NCI-H345 (cell line): ENCODE measurements at regions not wholly inside any gene's neighbourhood (a gene's known extent, or its start where the extent isn't known, plus 50 kb on each side); places are given as distances from the start of the nearest gene placed in this dataset.

ENCODE experiments used
- DNase-seq: peaks from one replicate; lab custom pipeline; 2025; lab: John Stamatoyannopoulos, UW

DNA sequence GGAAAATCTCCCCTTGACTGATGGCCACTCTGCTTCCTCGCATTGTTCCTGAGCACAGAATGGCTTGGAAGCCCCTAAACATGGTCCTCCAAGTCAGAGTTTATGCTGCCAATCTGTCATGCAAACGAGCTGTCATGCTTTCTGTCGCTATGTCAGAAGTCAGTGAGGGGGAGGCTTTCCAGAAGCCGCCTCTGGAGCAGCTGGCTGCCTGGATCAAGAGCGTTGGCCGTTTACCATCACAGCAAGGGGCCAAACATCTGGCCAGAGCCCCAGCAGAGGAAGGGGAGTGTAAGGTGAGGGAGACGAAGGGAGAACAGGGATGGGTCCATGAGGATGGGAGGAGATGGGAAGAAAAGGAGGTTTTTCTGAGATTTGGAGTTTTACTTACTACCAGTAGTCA lies 372.6 kb upstream of the NR2F2 start:
- no peak for DNase-seq

DNA sequence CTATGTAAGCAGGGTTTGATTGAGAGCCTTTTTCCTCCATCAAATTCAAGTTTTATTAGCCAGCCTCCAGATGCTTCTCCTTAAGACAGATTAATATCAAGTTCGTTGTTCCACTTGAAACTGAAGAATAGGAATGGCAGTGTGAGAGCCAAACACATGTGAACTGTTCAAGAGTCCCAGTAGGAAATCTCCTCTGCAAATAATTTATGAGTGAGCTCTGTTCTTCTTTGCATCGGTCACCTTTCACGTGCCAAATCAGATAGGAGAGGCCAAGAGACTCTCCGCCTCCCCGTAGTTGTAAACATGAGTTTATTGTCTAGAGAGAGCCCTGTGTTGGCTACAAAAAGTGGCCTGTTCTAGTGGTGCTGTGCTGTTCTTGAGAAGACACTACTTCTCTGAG lies 372.1 kb upstream of the NR2F2 start:
- DNase-seq, result no peak

DNA sequence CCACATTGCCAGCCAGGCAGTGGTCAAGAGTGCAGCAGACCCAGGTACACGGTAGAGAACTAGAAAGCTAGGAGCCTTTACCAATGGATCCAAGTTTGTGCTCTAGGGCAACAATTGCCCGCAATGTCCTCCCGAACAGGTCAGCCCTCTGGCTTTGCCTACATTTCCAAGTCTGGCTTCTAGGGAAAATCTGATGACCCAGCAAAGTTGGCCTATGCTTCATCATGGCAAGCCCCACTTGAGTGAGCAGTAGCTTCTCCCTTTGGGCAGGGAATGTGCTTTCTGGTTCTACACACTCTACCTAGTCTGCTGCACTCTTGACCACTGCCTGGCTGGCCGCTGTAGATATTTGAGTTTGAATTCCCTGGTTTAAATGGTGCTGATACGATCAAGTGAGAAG lies 361.6 kb upstream of the NR2F2 start:
- DNase-seq, result no peak

DNA sequence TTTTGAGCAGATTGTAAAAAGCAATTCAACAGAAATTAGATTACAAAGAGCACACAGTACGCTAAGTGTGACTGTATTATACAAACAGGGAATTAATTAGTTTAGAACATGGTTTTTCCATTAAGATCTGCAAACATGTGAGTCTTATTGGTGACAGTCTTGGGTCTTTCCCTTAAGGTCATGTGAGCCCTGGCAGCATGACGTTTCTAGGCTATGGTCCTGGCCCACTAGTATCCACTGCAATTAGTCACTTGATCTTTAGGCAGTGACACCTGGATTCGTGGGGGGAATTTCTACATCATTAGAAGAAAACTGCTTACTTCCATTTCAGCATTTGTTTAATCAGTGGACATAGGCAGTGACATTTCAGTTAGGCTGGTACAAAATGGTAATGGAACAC lies 360.2 kb upstream of the NR2F2 start:
- DNase-seq, result no peak

DNA sequence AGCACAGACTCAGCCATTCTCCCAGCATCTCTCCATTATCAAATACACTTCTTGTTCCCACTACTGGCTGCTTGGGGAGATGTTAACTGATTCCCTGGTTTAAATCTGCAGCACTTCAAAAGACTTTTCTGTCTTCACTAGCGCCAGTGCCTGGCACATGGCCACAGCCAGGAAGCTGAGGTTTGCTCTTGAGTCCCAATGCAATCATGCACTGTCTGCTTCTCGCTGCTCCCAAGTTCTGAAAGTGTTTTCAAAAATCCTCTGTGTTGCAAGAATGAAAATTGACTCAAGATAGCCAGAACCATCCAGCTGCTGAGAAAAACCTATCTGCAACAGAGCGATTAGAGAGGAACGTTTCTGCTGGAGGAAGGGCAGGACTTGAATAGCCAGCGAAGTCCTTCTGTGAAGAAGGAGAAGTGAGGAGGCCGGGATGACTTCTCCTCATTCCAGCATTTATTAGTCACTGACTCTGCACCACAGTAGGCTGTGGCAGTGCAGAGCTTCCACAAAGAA lies 358.4 kb upstream of the NR2F2 start:
- no peak for DNase-seq

DNA sequence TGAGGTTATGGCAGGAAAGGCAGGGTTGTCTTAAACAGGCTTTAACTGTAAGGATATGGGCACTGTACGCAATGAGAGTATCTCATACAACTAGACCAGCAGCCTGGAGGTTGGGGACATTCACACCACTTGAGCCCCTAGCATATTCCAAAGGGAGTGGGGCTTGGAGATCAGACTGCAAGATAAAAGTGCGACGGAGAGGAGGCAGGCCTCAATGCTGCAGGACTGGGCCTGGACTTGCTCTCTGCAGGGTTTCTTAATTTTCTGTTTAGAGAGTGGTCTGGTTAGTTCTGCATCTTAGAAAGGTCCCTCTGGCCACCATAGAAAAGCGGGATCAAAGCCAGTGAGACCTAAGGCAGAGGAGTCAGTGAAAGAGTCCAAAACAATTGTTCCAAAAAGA lies 357.7 kb upstream of the NR2F2 start:
- DNase-seq, result no peak

DNA sequence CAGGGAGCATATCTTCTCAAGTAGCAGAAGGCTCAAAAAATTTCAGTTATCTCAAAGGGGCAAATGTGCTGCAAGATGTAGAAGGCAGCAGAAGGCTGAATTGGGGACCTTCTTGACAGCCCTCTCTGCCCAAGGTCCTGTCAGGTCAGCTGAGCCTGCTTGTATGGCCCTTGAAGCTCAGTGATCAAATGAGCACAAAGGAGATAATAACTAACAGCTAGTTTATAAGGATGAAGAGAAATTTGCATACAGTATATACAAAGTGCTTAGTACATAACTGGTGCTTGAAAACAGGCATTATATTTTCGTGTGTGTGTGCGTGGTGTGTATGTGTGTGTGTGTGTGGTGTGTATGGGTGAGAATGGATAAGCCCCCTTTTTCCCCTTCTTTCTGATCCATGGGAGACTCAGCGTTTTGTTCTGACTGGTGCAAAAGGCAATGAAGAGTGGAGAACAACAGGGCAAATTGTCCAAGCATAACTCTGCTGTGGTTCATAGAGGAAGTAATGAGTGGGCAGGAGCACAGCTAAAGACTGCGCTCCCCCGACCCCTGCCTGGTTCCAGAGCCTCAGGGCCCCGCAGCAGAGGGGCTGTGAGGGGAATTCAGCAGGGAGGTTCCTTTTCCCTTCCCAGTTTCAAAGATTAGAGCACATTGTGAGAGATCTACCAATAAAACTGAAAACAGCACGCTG lies 356.8 kb upstream of the NR2F2 start:
- DNase-seq, result no peak

DNA sequence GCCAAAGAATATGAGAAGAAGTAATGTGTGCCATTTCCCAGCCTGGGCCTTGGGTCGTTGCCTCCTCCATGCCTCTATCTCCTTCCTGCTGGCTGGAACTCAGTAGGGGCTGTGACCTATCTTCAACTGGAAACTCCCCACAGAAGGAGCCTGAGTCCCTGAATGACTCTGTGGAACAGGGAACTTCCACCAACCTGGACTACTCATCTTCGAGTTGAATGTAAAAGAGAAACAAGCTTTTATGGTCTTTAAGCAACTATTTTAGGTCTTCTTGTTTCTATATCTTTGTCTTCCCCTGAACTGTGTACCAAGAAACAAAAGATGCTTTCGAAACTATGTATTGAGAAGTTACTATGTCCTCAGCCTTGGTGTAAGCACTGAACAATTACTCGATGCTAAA lies 355.3 kb upstream of the NR2F2 start:
- no peak for DNase-seq

DNA sequence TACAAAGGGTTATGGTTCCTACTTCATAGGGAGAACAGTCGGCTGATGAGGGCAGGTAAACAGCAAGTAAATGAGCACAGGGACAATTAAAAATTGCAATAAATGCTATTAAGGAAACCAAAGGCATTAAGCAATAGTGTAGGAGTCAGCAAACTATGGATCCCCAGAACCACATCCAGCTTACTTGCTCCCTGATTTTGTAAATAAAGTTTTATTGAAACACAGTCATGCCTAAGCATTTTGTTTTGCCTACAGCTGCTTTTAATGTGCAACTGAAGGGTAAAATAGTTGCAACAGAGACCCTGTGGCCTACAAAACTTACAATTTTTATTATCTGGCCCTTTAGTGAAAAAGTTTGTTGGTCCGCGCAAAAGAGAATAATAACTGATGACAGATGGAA lies 351.2 kb upstream of the NR2F2 start:
- no peak for DNase-seq

DNA sequence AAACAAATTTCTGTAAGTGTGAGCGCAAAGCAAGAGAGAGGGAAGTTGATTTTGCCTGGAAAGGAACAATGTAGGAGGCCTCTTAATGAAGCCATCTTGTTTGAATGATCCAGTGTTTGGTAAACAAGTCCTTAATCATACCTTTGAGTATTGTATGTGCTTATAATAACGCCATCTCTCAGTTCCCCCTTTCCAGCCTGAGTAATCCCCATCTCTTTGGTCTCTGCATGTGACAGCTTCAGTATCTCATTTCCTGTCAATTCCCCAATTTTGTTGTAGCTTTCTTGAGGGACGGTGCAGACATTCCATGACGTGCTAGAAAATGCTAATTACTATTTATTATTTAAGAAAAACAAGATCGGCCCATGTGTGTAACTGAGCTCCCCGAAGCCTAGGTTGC lies 349.3 kb upstream of the NR2F2 start:
- DNase-seq, result no peak

DNA sequence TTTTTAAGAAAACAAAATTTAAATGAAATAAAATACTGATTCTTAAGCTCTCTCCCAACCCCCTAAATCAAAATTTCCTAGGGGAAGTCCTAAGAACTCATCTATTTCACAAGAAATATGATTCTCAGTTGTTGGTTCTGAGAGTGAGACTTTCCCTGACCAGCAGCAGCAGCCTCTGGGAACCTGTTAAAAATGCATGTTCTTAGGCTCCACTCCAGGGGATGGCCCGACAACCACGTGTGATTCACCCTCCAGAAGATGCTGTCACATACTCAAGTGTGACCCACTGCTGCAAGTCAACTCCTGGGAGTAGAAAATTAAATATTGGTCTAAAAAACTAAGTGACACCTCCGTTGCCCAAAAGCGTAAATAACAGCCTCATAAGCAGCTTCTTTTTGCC lies 343.2 kb upstream of the NR2F2 start:
- no peak for DNase-seq

DNA sequence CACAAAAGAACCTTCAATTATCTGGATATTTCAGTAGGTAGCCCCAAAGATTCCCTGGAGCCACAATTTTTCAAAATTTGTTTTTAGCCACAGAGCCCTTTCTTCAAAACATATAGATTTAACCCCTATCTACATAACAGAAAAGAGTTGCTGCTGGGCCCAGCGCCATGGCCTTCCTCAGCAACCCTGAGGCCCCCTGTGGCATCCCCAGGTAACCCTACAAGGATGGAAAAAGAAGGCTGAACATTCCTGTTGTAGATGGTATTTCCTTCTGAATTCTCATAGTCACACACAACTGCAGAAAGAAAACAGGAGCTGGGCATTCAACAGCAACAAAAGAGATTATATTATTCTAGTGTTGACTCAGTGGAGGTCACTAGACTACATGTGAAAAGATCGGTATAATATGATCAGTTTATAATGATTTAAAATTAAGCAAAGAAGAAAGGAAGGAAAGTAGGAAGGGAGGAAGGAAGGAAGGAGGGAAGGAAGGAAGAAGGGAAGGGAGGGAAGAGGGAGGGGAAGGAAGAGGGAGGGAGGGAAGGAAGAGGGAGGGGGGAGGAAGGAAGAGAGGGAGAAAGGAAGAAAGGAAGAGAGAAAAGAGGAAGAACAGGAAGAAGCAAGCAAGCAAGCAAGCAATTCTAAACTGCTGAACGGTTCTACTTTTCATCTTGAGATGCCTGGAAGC lies 342.5 kb upstream of the NR2F2 start:
- DNase-seq, result no peak

DNA sequence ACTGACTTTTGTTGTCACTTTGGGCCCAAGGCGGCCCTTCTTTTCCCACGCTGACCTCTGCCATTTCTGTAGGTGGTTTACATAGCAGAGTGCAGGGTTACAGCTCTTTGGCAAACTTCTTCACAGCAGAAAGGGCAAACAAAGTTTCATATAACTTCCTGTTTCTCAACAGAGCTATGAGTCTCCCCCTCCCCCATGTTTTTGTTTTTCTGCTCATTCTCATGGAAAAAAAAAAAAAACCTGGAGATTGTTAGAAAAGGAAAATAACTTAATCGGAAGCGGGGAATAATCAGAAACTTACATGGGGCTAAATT lies 342.0 kb upstream of the NR2F2 start:
- no peak for DNase-seq

DNA sequence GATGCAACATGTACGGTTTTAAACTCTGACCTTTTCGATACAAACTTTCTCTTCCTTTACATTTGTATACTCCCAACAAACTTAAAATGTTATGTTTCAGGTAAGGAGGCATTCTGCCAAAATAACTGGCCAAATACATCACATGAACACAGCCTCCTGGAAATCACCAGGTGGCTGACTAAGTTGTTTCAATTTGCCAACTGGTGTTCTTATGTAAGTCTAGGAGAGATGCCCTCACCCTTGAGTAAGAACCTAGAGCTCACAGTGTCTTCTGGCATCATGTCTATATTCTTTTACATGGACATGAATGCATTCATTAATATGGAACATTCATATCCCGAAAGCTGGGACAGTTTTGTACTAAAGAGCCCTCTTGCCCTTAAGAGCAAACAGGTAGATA lies 341.1 kb upstream of the NR2F2 start:
- DNase-seq, result no peak

DNA sequence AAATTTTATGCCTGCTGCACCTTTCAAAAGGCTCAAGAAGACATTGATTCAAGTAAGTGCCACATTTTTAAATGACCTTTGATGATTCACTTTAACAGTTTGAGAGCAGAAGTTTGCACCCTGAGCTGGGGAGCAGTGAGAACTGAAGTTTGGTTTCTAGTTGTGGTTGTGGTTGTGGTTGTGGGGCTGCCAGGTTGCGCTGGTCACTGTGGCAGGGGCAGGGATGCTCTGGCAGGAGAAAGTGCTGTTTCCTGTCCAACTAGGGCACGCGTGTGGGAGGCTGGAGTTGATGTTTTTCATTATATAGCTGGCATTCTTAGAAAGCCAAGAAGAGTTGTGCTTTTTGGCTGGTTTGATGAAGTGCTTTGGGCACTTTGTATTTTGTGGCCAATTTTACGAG lies 339.7 kb upstream of the NR2F2 start:
- DNase-seq, result no peak

DNA sequence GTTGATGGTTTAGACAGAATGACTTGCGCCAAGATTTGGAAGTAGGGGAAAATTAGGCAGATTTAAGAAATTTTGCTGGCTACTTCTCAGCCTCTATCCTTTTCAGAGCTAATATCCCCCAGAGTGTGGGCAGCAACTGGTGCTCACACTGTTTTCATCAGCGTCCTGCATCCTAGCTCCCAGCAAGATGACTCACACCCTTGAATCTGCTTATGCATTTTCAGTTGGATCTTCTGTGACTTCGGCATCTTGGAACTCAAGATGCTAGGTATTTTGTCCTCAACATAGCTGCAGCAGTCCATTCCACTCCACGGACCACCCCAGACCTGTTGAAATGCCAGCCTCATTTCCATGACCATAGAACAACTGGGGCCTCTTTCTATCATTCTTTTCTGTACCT lies 336.1 kb upstream of the NR2F2 start:
- DNase-seq, result no peak

DNA sequence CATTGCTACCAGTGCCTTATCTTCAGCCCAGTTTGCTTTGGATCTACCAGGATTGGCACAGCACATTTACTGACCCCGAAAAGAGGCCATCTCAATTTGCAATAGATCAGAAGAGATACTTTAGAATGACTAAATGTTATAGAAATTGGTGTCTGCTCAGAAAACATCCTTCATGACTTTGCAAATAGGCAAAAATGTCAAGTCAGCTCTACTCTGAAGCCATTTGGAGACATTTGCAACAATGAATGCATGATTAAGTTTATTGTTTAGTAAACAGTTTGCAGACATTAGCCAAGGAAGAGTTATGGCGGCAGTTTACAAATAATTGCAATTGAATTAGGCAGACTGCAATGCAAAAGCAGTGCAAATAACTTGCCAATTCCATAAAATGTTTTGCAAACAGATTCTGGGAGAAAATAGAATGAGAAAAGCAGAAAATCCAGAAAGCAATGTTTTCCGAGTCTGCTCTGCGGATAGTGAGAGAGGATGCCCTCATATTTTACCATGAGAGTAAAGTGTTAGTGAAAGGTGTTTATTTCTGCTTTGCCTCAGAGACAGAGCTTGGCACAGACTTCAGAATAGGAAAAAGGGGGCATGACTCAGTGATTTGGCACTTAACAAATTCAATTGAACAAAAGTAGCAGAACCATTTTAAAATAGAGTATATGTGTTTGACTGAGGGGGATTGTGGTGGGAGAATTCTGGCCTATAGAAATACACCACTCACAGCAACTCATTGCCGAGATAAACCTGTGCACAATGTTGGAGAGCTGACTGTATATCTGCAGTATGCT lies 334.9 kb upstream of the NR2F2 start:
- DNase-seq, result peak; percentile 3

DNA sequence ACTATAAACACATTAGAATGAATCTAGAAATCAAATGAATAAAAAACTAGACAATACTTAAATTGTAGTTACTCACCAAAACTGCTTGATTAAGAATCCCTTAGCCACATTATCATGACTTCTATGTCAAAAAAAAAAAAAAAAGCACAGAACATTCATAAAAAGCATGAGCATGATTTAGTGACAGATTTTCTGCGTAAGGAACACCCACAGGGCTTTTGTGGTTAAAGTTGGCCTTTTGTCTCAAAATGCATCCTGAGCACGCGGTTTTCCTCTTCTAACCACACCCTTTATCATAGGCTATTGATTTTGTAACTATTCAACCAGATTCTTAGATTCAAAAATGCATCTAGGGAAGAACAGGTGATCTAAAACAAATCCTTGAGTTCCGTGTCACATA lies 334.0 kb upstream of the NR2F2 start:
- no peak for DNase-seq

DNA sequence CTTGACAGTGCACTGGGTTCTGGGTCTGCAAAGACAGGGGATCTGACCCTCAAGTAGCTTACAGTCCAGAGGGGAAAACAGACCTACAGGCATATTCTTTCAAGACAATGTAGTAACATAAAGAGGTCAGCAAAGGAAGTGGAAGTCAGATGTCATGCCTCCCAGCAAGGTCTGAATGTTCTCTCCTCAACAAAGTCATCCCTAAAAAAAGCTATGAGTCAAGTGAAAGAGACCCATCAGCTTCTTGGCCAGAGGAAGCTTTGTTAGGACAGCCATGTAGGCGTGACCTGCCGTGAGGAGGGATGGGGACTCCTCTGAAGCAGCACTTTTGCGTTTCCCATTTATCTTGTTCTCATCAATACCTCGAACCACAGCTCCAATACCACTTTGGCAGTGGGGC lies 331.6 kb upstream of the NR2F2 start:
- DNase-seq, result no peak

DNA sequence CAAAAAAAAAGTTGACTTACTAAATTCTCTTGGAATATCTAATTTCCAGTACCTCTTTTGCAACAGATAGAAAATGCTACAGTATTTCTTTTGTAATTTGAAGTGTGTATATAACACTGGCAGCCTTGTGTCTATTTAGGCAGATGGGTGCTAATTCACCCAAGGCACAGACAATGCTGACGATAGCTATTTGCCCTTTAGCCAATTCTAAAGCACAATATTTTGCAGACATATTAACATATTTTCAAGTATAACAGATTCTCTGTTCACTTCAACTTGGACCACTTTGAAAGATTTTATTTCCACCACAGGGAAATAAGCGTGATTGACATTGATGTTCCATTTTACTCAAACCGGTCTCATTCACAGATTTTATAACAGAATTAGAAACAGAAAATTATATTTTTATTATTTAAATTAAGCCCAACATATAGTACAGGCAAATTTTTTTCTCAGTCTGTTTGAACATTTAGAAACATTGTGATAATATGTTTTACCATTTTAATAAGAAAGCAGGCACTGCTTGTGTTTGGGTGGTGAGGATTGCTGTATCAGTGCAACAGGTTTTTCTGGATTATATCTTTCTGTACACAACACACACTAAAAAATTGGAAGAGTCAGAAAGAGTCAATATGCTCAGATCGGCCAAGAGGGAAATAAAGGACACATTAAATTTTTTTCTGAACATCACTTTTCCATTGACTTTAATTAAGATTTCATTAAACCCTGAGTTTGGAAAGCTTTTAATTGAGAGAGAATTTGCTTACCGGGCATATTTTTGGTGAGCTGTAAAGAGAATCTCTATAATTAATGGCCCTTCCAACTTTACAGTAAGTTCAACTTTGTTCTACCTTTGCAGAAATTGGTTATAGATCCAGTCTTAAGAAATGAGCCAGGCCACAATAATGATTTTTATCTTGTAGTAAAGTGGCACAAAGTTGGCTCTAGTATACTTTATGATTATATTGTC lies 327.3 kb upstream of the NR2F2 start:
- no peak for DNase-seq

DNA sequence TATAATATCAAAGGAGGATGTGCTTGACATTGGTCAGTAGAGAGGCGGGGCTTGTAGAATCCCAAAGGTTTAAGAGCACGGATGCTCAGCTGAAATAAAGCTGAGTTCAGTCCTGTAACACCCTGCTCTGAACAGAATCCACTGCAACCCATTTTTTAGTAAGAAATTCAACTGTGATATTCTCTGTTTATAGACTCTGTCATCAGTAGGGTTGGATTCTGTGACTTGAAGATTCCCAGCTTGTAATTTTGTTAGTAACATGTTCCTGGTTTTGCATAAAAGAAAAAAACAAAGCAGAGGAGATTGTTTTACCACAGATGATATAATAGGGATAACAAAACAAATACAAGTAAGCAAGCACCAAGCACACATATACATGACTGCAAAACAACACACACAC lies 324.6 kb upstream of the NR2F2 start:
- no peak for DNase-seq

DNA sequence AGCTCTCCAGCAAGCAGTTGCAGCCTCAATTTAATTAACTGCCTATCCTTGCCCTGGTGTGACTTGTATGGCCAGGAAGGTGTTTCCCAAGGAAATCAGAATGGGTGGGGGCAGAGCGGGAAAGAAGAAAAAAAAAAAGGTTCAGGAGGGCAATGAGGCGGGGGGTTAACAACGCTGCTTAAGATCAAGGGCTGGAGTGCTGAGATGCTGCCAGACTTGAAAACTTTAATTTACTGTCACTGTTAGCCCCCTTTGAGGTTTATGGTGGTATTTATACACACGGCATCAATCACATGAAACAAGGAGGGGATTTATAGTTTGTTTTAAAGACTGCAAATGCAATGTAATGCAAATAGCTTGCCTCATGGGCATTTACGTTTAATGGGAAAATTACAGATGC lies 319.4 kb upstream of the NR2F2 start:
- DNase-seq, result no peak
